Epithelial cell of proximal tubule (primary cell): ENCODE measurements at regions not wholly inside any gene's neighbourhood (a gene's known extent, or its start where the extent isn't known, plus 50 kb on each side); places are given as distances from the start of the nearest gene placed in this dataset.

ENCODE experiments used
- DNase-seq: peaks from one replicate; pipeline ENCODE4 v3.0.0-alpha.2; 2011; ENCODE audit warnings: low read depth
- H3K4me3 ChIP-seq: 2 replicates; pipeline ENCODE4 v1.5.1; 2011; ENCODE audit warnings: low read depth, mild to moderate bottlenecking, low read length
- TF ChIP-seq, protein P1 (sequence below): conservative IDR thresholded peaks from 2 replicates; pipeline ENCODE4 v1.5.1; 2012; ENCODE audit warnings: low read depth, mild to moderate bottlenecking, low read length

DNA sequence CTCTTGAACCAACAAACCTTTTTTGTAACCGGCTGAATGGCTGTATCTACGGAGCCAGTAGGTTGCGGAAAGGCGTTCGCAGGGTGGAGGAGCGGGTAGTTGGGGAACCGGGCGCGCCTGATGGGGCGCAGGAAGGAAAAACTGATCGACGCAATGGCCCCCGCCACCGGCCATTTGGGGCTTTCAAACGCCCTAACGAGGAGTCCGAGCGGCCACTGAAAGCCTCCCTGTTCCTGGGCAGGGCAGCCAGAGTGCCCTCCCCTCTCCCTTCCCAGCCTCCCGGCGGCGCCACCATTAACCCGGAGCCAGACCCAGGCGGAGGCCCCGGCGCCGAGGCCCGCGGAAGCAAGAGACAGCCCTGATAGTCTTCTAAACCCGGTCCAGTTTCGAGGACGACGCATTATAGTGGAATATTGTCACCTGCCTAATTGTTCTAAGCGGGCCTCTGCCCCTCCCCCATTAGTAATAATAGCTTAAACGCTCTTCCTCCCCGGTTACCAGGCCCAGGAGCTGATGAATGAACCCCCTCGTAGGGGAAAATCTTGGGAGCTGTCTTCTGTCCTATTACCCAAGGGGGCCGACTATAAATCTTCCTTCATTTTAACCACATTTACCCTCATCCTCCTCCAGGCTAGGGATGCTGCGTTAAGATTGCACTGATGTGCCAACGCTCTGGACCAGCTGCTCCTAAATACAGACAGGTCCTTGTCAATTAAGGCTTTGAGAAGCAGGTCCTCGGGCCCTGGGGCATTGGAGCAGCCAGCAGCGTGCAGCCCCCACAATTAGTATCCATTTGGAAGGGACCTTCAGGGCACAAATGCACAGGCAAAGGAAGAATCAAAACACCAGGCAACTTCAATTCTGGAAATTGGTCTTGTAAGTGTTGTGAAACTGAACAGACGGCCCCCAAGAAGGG is 61.6 kb upstream of the TMEM33 start:
- TF ChIP-seq, protein P1, sequence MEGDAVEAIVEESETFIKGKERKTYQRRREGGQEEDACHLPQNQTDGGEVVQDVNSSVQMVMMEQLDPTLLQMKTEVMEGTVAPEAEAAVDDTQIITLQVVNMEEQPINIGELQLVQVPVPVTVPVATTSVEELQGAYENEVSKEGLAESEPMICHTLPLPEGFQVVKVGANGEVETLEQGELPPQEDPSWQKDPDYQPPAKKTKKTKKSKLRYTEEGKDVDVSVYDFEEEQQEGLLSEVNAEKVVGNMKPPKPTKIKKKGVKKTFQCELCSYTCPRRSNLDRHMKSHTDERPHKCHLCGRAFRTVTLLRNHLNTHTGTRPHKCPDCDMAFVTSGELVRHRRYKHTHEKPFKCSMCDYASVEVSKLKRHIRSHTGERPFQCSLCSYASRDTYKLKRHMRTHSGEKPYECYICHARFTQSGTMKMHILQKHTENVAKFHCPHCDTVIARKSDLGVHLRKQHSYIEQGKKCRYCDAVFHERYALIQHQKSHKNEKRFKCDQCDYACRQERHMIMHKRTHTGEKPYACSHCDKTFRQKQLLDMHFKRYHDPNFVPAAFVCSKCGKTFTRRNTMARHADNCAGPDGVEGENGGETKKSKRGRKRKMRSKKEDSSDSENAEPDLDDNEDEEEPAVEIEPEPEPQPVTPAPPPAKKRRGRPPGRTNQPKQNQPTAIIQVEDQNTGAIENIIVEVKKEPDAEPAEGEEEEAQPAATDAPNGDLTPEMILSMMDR = no peak
- DNase-seq = no peak
- H3K4me3 ChIP-seq = no peak overlapping the region

DNA sequence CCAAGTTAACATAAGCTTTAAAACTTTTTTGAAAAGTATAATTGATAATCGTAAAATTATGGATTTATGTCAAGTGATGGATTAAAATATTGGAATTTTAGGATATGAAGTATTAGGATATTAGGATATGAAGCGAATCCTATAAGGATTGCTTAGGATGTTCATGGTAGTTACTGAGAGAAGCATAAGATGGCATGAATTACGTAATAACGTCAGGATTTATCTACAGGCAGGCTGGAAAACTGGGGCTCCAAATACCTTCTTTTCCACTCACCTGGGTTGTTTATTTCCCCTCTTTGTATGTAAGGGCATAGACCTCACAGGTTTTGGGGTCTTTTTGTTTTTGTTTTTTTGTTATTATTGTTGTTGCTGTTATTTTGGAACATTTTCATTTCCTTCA is 65.2 kb upstream of the TMEM33 start:
- TF ChIP-seq, protein P1 = no peak
- no peak for DNase-seq
- no peak overlapping the region for H3K4me3 ChIP-seq

DNA sequence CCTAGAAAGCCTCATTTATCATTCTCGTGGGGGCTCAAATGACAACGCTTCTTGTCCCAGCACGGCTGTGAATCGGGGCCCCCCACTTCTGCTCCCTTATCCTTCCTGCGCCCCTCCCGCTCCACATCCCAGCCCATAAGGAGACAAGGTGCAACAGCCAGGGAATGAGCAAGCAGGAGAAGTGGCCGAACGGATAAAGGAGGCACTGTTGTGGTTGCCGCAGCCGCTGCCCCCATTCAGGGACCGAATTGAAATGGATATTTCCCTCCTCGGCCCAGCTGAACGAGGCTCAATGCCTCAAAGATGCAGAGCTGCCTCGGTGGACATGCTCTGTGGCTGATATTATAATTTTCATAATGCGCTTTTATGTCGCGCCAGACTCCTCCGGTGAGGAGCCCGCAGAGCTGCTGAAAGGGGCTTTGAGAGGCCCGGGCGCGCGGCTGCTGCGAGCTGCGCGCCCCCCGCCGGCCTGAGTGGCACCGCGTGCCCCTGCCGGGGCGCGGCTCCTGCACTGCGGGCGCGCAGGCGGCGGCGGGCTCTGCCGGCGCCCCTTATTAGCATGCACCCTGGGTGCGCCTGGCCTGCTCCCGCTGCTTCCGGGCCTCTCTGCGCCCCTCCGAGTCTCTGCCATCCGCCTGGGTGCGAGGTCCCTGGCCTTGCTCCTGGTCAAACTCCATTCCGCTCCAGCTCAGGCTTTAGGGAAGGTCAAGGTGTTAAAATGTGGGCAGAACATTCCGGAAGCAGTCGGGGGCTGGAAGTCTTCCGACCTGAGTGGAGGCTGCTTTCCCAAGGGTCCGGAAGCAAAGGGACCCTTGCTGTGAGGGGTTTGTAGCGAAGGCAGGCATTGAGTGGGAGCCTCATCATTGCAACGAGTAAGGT is 68.2 kb upstream of the TMEM33 start:
- TF ChIP-seq, protein P1 = no peak

DNA sequence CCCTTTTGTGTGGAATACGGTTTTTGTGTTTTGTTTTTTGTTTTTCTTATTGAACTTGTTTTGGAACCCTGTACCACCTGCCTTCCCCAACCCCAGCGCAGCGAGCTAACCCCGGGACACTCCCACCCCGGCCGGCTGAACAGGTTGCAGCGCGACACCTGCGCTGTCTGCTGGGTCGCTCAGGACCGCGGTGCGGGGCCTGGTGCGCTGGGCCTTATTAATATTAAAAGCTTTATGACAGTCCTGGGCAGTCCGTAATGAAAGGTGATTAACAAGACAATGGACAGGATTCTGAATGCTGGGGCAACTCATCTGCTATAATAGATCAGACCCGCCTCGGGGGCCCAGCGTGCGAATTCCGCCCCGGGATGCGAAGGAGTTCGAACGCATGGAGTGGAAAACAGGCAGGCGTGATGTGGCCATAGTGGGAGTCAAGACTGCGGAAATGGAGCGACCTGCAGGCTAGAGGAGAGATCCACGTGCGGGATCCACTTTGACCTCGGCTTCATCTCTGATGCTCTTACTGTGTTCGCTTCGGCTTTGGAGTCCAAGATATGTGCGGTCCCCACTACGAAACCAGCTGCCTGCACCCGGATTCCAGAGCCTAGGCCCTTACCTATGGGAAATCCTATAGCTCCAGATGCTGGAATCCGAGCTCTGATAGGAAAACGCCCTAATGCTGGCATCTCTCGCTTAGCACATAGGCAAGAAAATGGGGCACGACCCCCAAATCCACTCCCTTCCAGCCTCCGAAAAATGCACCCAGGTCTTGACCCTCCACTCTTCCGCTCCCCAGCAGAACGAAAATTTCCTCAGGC is 69.0 kb upstream of the TMEM33 start:
- no peak overlapping the region for H3K4me3 ChIP-seq
- DNase-seq = no peak
- TF ChIP-seq, protein P1 = no peak

More for the DNA sequence above, 68.2 kb upstream of the TMEM33 start:
- DNase-seq = no peak
- no peak overlapping the region for H3K4me3 ChIP-seq

DNA sequence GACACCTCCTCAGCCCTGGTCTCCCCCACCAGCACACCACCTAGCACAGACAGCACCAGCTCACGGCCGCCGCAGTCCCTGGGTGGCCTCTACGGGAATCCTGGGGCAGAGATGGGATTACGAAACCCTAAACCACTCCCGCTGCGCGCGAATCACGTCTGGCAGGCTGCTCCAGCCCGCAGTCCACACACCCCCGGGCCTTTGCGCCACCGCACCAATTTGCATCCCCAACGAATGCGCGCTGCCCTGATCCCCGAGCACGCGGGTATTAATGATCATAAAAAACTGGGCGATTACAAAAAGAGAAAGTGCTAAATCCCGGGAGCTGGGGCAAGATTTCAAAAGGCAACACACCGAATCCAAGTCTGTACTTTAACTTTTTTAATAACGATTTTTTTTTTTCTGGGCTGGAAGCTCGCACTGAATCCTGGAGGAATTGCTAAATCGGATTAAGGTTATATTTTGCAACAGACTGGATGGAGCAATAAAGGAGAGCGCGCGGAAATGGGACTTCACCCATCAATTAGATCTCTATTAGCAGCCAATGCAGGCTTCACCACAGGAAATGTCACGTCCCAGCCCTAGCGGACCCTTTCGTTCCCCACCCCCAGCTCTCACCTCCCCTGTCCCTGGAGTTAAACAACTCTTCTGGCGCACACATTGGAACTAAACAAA is 69.8 kb upstream of the TMEM33 start:
- no peak for DNase-seq
- TF ChIP-seq, protein P1 = no peak
- H3K4me3 ChIP-seq = no peak overlapping the region

DNA sequence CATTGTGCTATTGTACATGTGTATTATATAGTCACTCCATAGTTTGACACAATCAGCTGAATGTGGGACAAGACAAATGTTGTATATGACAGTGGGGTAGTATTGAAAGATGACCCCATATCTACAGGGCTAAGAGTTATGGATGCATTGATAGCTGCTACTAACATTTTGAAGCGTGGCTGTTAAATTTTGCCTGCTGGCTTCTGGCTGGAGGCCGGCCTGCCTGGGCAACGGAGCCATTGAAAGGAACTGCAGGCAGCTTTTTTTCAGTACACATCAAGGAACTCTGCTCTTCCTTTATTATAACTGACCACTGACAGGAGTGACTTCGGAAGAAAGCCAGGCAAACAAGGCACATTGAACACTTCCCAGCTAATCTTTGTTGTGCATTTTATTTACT is 76.1 kb upstream of the TMEM33 start:
- no peak for DNase-seq
- TF ChIP-seq, protein P1 = no peak
- no peak overlapping the region for H3K4me3 ChIP-seq
